OCI-LY3 (cell line): ENCODE measurements at regions not wholly inside any gene's neighbourhood (a gene's known extent, or its start where the extent isn't known, plus 50 kb on each side); places are given as distances from the start of the nearest gene placed in this dataset.

ENCODE experiments used
- CTCF ChIP-seq: fragments of 200-600, 300-600 bp; sonication (generic); IDR thresholded peaks from 2 replicates; pipeline ENCODE4 v1.5.1; 2014; ENCODE audit warnings: antibody characterized with exemption, low read length, low read depth
- EZH2phosphoT487 ChIP-seq: fragments of 200-600 bp; shearing (Covaris generic); IDR thresholded peaks from 2 replicates; pipeline ENCODE4 v1.6.1; 2018; ENCODE audit warnings: antibody characterized with exemption, mixed run types, low read depth

GRCh38 chr22:47943729-47944700 is 1181.6 kb downstream of the TBC1D22A start:
- TF ChIP-seq CTCF = no peak
- no peak for TF ChIP-seq EZH2phosphoT487
